ENCODE measurements at regions not wholly inside any gene's neighbourhood (a gene's known extent, or its start where the extent isn't known, plus 50 kb on each side); places are given as distances from the start of the nearest gene placed in this dataset.

DNA sequence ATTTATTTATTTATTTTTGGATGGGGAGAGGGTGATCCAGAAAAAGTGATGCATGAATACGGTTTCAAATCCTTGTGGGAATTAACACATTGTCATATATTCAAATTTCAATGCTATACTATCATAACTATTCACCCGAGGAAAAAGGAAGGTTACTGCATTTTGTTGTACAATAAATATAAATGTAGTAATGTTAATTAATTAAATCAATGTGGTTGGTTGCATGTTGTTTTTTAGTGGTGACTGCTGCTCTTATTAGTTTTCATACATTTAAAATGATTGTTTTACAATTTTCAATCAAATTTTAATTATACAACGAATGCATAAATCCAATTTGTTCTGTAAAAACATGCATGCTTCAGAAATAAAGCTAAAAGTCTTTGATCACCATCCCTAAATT lies 180.5 kb downstream of the ZFP64 start:
- Histone ChIP-seq H3K4me1 (ENCODE audit: control insufficient read depth in 1 of 2, insufficient read depth in 2 of 2, low read length in 2 of 2) (no peaks in the 10 kb centered on the region), H3K27me3 (ENCODE audit: control insufficient read depth in 2 of 2, insufficient read depth in 2 of 2, low read length in 2 of 2) (no peaks in the 10 kb centered on the region), H3K79me2 (ENCODE audit: insufficient read depth, low read length) (no peaks in the 10 kb centered on the region), H3K9me3 (replicated peaks in 1 of 2; ENCODE audit: control insufficient read depth in 1 of 2, insufficient read depth in 1 of 2, low read length in 2 of 2) (peaks cover 0 to 7% of the 10 kb centered on the region in 2 donors), H2AFZ (ENCODE audit: insufficient read depth, low read depth, low read length, poor library complexity, severe bottlenecking) (no peak overlapping the region), H3K36me3 (replicated peaks in 1 of 2; ENCODE audit: control insufficient read depth in 1 of 2, insufficient read depth in 2 of 2, low read length in 2 of 2) (no peaks in the 10 kb centered on the region), H3K9ac (ENCODE audit: insufficient read depth, low read length, poor library complexity, severe bottlenecking) (no peak overlapping the region), H3K4me2 (replicated peaks; ENCODE audit: extremely low read depth, low read length, poor library complexity, severe bottlenecking) (no peak overlapping the region), H3K27ac (ENCODE audit: low read depth in 1 of 2, low read length in 2 of 2) (no peak overlapping the region), H4K20me1 (ENCODE audit: insufficient read depth, low read length) (no peaks in the 10 kb centered on the region), H3K4me3 (replicated peaks in 1 of 3; ENCODE audit: low read depth in 2 of 3, low read length in 3 of 3) (no peak overlapping the region)
- H3K36me3 Mint-ChIP-seq: no peaks in the 10 kb centered on the region
- WGBS (ENCODE audit: insufficient coverage): 100% methylated on average over 1 of the region's 3 CpGs
- no peak overlapping the region for H3K4me3 Mint-ChIP-seq
- H3K9me3 Mint-ChIP-seq: peaks cover 3 to 15% (median 7%) of the 10 kb centered on the region in 7 donors
- peaks cover 0 to 3% (median 2%) of the 10 kb centered on the region in 3 donors for H3K27me3 Mint-ChIP-seq (ENCODE audit: low read depth in 3 of 3)
- DNase-seq: no peak
- intact Hi-C loops (cut with micrococcal nuclease): no loop called here
- TF ChIP-seq, protein P1, sequence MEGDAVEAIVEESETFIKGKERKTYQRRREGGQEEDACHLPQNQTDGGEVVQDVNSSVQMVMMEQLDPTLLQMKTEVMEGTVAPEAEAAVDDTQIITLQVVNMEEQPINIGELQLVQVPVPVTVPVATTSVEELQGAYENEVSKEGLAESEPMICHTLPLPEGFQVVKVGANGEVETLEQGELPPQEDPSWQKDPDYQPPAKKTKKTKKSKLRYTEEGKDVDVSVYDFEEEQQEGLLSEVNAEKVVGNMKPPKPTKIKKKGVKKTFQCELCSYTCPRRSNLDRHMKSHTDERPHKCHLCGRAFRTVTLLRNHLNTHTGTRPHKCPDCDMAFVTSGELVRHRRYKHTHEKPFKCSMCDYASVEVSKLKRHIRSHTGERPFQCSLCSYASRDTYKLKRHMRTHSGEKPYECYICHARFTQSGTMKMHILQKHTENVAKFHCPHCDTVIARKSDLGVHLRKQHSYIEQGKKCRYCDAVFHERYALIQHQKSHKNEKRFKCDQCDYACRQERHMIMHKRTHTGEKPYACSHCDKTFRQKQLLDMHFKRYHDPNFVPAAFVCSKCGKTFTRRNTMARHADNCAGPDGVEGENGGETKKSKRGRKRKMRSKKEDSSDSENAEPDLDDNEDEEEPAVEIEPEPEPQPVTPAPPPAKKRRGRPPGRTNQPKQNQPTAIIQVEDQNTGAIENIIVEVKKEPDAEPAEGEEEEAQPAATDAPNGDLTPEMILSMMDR (IDR thresholded peaks at IDR 0.05): no peak
- H3K4me1 Mint-ChIP-seq: peaks cover 4% of the 10 kb centered on the region
- H3K27ac Mint-ChIP-seq: no peak overlapping the region

DNA sequence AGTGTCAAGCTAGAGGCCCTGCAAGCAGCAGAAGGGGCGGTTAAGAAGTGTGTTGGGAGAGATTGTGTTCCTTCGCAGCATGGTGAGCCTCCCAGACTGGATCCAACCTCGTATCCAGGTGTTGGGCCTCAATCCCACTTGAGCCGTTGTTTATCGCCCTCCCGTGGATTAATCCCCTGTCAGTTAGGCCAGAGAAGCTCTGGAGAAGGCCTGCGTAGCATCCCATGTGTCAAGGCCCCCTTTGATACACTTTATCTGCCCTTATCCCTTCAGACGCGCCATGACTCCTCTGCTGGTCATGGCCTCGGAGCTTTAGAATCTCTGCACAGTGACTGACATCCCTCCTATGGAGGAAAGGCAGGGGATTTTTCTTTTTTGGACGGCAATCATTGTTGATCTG lies 181.0 kb downstream of the ZFP64 start:
- H3K9me3 ChIP-seq (replicated peaks in 1 of 2; ENCODE audit: control insufficient read depth in 1 of 2, insufficient read depth in 1 of 2, low read length in 2 of 2): peaks cover 0 to 7% of the 10 kb centered on the region in 2 donors
- H4K20me1 ChIP-seq (ENCODE audit: insufficient read depth, low read length): no peaks in the 10 kb centered on the region
- Mint-ChIP-seq H3K4me3 (no peak overlapping the region), H3K36me3 (no peaks in the 10 kb centered on the region), H3K9me3 (peaks cover 3 to 15% (median 7%) of the 10 kb centered on the region in 7 donors), H3K27me3 (ENCODE audit: low read depth in 3 of 3) (peaks cover 0 to 3% (median 2%) of the 10 kb centered on the region in 3 donors), H3K27ac (no peak overlapping the region), H3K4me1 (peaks cover 4% of the 10 kb centered on the region)
- no peak overlapping the region for H3K4me2 ChIP-seq (replicated peaks; ENCODE audit: extremely low read depth, low read length, poor library complexity, severe bottlenecking)
- H2AFZ ChIP-seq (ENCODE audit: insufficient read depth, low read depth, low read length, poor library complexity, severe bottlenecking): no peak overlapping the region
- H3K4me3 ChIP-seq (replicated peaks in 1 of 3; ENCODE audit: low read depth in 2 of 3, low read length in 3 of 3): no peak overlapping the region
- H3K4me1 ChIP-seq (ENCODE audit: control insufficient read depth in 1 of 2, insufficient read depth in 2 of 2, low read length in 2 of 2): no peaks in the 10 kb centered on the region
- H3K27ac ChIP-seq (ENCODE audit: low read depth in 1 of 2, low read length in 2 of 2): no peak overlapping the region
- TF ChIP-seq, protein P1 (IDR thresholded peaks at IDR 0.05): no peak
- DNase-seq: no peak
- no peak overlapping the region for H3K9ac ChIP-seq (ENCODE audit: insufficient read depth, low read length, poor library complexity, severe bottlenecking)
- no peaks in the 10 kb centered on the region for H3K79me2 ChIP-seq (ENCODE audit: insufficient read depth, low read length)
- H3K36me3 ChIP-seq (replicated peaks in 1 of 2; ENCODE audit: control insufficient read depth in 1 of 2, insufficient read depth in 2 of 2, low read length in 2 of 2): no peaks in the 10 kb centered on the region
- 74% methylated on average over 7 of the region's 11 CpGs for WGBS (ENCODE audit: insufficient coverage)
- intact Hi-C loops (cut with micrococcal nuclease): no loop called here
- no peaks in the 10 kb centered on the region for H3K27me3 ChIP-seq (ENCODE audit: control insufficient read depth in 2 of 2, insufficient read depth in 2 of 2, low read length in 2 of 2)
